Chondrocyte (in vitro differentiated cells): ENCODE measurements at regions not wholly inside any gene's neighbourhood (a gene's known extent, or its start where the extent isn't known, plus 50 kb on each side); places are given as distances from the start of the nearest gene placed in this dataset.
"Not testable (repeated sequence)": the region's sequence is repeated elsewhere in the genome, so short reads cannot be mapped to it uniquely, and the experiment has no call there.

Experiments used
- DNase-seq: peaks from one replicate; pipeline ENCODE4 v3.0.0; 2021; ENCODE audit warnings: mixed read lengths, low spot score
- H3K27ac Mint-ChIP-seq: one replicate; pipeline ENCODE4 v1.8.0; 2021; ENCODE audit warnings: mild to moderate bottlenecking, moderate library complexity, mixed read lengths; ENCODE audit not compliant: unreplicated experiment
- H3K27me3 Mint-ChIP-seq: 2 replicates; pipeline ENCODE4 v1.8.0; 2021; ENCODE audit warnings: low read depth, mixed read lengths
- H3K36me3 Mint-ChIP-seq: 2 replicates; pipeline ENCODE4 v1.8.0; 2021; ENCODE audit warnings: low read depth, mixed read lengths
- H3K4me1 Mint-ChIP-seq: 2 replicates; pipeline ENCODE4 v1.8.0; 2021; ENCODE audit warnings: low read depth, mild to moderate bottlenecking, mixed read lengths
- H3K4me3 Mint-ChIP-seq: one replicate; pipeline ENCODE4 v1.8.0; 2021; ENCODE audit warnings: mild to moderate bottlenecking, moderate library complexity, mixed read lengths; ENCODE audit not compliant: unreplicated experiment
- H3K9me3 Mint-ChIP-seq: 2 replicates; pipeline ENCODE4 v1.8.0; 2021; ENCODE audit warnings: low read depth, mixed read lengths
- CTCF ChIP-seq: fragments of 200-600 bp; sonication (generic); IDR thresholded peaks from 2 replicates; pipeline ENCODE4 v1.5.0; 2021; ENCODE audit warnings: antibody characterized with exemption, mild to moderate bottlenecking, moderate library complexity

GRCh38 chr4:127518046-127518445 is 114.7 kb upstream of the INTU start:
- no peak for TF ChIP-seq CTCF
- H3K4me1 Mint-ChIP-seq = no peaks in the 10 kb centered on the region
- H3K4me3 Mint-ChIP-seq = no peak overlapping the region
- H3K27me3 Mint-ChIP-seq = peaks cover 4% of the 10 kb centered on the region
- DNase-seq = no peak
- H3K27ac Mint-ChIP-seq = no peak overlapping the region
- H3K9me3 Mint-ChIP-seq = no peaks in the 10 kb centered on the region
- H3K36me3 Mint-ChIP-seq = no peaks in the 10 kb centered on the region

- H3K9me3 Mint-ChIP-seq = no peaks in the 10 kb centered on the region
- H3K4me3 Mint-ChIP-seq = no peak overlapping the region
- no peak for DNase-seq
- no peak overlapping the region for H3K27ac Mint-ChIP-seq
- no peak for TF ChIP-seq CTCF
- no peaks in the 10 kb centered on the region for H3K4me1 Mint-ChIP-seq
- H3K27me3 Mint-ChIP-seq = peaks cover 4% of the 10 kb centered on the region
- H3K36me3 Mint-ChIP-seq = no peaks in the 10 kb centered on the region
Observed at GRCh38 chr4:127521463-127521862, 111.3 kb upstream of the INTU start.

GRCh38 chr4:127523369-127523768 is 109.4 kb upstream of the INTU start:
- DNase-seq = no peak
- TF ChIP-seq CTCF = no peak
- Mint-ChIP-seq H3K9me3 (no peaks in the 10 kb centered on the region), H3K27me3 (peaks cover 4% of the 10 kb centered on the region), H3K4me1 (no peaks in the 10 kb centered on the region), H3K27ac (no peak overlapping the region), H3K4me3 (no peak overlapping the region), H3K36me3 (no peaks in the 10 kb centered on the region)

- Mint-ChIP-seq H3K4me1 (no peaks in the 10 kb centered on the region), H3K27me3 (peaks cover 1% of the 10 kb centered on the region), H3K27ac (no peak overlapping the region), H3K4me3 (no peak overlapping the region), H3K36me3 (no peaks in the 10 kb centered on the region), H3K9me3 (no peaks in the 10 kb centered on the region)
- DNase-seq = no peak
- no peak for TF ChIP-seq CTCF
Observed at GRCh38 chr4:127525608-127526007, 107.1 kb upstream of the INTU start.

GRCh38 chr4:127528302-127528701 is 104.5 kb upstream of the INTU start:
- DNase-seq = no peak
- Mint-ChIP-seq H3K36me3 (no peaks in the 10 kb centered on the region), H3K27ac (no peak overlapping the region), H3K4me1 (peaks cover 4% of the 10 kb centered on the region), H3K9me3 (no peaks in the 10 kb centered on the region), H3K4me3 (no peak overlapping the region), H3K27me3 (peaks cover 3% of the 10 kb centered on the region)
- TF ChIP-seq CTCF = no peak

- not testable (repeated sequence) for H3K4me3 Mint-ChIP-seq, H3K4me1 Mint-ChIP-seq, DNase-seq, H3K27ac Mint-ChIP-seq, H3K27me3 Mint-ChIP-seq, H3K9me3 Mint-ChIP-seq, H3K36me3 Mint-ChIP-seq
Observed at GRCh38 chr4:127529879-127530278, 102.9 kb upstream of the INTU start.
